NB4 (cell line): ENCODE measurements at regions not wholly inside any gene's neighbourhood (a gene's known extent, or its start where the extent isn't known, plus 50 kb on each side); places are given as distances from the start of the nearest gene placed in this dataset.

Experiments used
- CTCF ChIP-seq: IDR thresholded peaks from one replicate; pipeline ENCODE4 v1.5.1; 2012; ENCODE audit warnings: low read depth, low read length
- MAX ChIP-seq: IDR thresholded peaks from 2 replicates; pipeline ENCODE4 v1.6.1; 2011; ENCODE audit warnings: low read depth, low read length
- POLR2A ChIP-seq: IDR thresholded peaks from 2 replicates; pipeline ENCODE4 v1.6.1; 2011; ENCODE audit warnings: mild to moderate bottlenecking; ENCODE audit not compliant: insufficient read length; ENCODE audit errors: extremely low read depth

GRCh38 chr6:9437836-9438235 lies 977.0 kb downstream of the TFAP2A start:
- no peak for TF ChIP-seq CTCF
- TF ChIP-seq POLR2A: no peak
- no peak for TF ChIP-seq MAX
